Progenitor cell of endocrine pancreas (in vitro differentiated cells): ENCODE measurements at regions not wholly inside any gene's neighbourhood (a gene's known extent, or its start where the extent isn't known, plus 50 kb on each side); places are given as distances from the start of the nearest gene placed in this dataset.

Experiments
- DNase-seq: peaks from one replicate; pipeline ENCODE4 v3.0.0; 2021; ENCODE audit warnings: low spot score; ENCODE audit not compliant: unreplicated experiment
- H3K27ac Mint-ChIP-seq: 2 replicates; pipeline ENCODE4 v1.8.0; 2021; ENCODE audit warnings: mild to moderate bottlenecking, moderate library complexity, mixed read lengths
- H3K27me3 Mint-ChIP-seq: 2 replicates; pipeline ENCODE4 v1.8.0; 2021; ENCODE audit warnings: mixed read lengths
- H3K36me3 Mint-ChIP-seq: 2 replicates; pipeline ENCODE4 v1.8.0; 2022; ENCODE audit warnings: mixed read lengths; ENCODE audit not compliant: insufficient read depth
- H3K4me1 Mint-ChIP-seq: 2 replicates; pipeline ENCODE4 v1.8.0; 2021; ENCODE audit warnings: low read depth, mixed read lengths
- H3K4me3 Mint-ChIP-seq: 2 replicates; pipeline ENCODE4 v1.8.0; 2021; ENCODE audit warnings: low read depth, mild to moderate bottlenecking, moderate library complexity, mixed read lengths
- H3K9me3 Mint-ChIP-seq: 2 replicates; pipeline ENCODE4 v1.8.0; 2021; ENCODE audit warnings: low read depth, mixed read lengths
- TF ChIP-seq, protein P1 (sequence below): fragments of 200-600 bp; sonication (generic); IDR thresholded peaks from one replicate; pipeline ENCODE4 v1.5.0; 2021; ENCODE audit warnings: antibody characterized with exemption, mild to moderate bottlenecking; ENCODE audit not compliant: unreplicated experiment

GRCh38 chr7:84507529-84507928 lies 312.9 kb upstream of the SEMA3A start:
- H3K4me3 Mint-ChIP-seq = no peak overlapping the region
- peaks cover 6% of the 10 kb centered on the region for H3K4me1 Mint-ChIP-seq
- H3K27me3 Mint-ChIP-seq = no peaks in the 10 kb centered on the region
- no peaks in the 10 kb centered on the region for H3K9me3 Mint-ChIP-seq
- no peak for DNase-seq
- TF ChIP-seq, protein P1, sequence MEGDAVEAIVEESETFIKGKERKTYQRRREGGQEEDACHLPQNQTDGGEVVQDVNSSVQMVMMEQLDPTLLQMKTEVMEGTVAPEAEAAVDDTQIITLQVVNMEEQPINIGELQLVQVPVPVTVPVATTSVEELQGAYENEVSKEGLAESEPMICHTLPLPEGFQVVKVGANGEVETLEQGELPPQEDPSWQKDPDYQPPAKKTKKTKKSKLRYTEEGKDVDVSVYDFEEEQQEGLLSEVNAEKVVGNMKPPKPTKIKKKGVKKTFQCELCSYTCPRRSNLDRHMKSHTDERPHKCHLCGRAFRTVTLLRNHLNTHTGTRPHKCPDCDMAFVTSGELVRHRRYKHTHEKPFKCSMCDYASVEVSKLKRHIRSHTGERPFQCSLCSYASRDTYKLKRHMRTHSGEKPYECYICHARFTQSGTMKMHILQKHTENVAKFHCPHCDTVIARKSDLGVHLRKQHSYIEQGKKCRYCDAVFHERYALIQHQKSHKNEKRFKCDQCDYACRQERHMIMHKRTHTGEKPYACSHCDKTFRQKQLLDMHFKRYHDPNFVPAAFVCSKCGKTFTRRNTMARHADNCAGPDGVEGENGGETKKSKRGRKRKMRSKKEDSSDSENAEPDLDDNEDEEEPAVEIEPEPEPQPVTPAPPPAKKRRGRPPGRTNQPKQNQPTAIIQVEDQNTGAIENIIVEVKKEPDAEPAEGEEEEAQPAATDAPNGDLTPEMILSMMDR = no peak
- H3K27ac Mint-ChIP-seq = no peak overlapping the region
- H3K36me3 Mint-ChIP-seq = no peaks in the 10 kb centered on the region

DNA sequence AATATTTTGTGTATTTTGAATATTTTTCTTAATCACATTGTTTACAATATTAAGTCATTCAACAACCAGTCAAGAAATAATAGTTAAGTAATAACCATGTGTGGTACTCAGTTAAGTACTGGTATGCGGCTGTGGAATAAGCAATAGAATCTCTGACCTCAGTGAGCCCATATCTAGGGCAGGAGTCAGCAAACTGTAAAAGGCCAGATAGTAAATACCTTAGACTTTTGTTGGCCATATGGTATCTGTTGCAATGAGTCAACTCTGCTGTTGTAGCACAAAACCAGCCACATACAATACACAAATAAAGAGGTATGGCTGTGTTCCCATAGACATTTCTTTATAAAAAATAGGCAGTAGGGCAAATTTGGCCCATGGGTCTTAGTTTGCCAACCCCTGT lies 311.6 kb upstream of the SEMA3A start:
- DNase-seq = no peak
- no peaks in the 10 kb centered on the region for H3K27me3 Mint-ChIP-seq
- TF ChIP-seq, protein P1 = no peak
- H3K4me1 Mint-ChIP-seq = peaks cover 6% of the 10 kb centered on the region
- no peaks in the 10 kb centered on the region for H3K36me3 Mint-ChIP-seq
- H3K27ac Mint-ChIP-seq = no peak overlapping the region
- no peak overlapping the region for H3K4me3 Mint-ChIP-seq
- H3K9me3 Mint-ChIP-seq = no peaks in the 10 kb centered on the region

GRCh38 chr7:84502239-84502638 lies 307.6 kb upstream of the SEMA3A start:
- H3K36me3 Mint-ChIP-seq = no peaks in the 10 kb centered on the region
- H3K27ac Mint-ChIP-seq = no peak overlapping the region
- H3K4me1 Mint-ChIP-seq = no peaks in the 10 kb centered on the region
- TF ChIP-seq, protein P1 = no peak
- no peak overlapping the region for H3K4me3 Mint-ChIP-seq
- H3K9me3 Mint-ChIP-seq = no peaks in the 10 kb centered on the region
- no peak for DNase-seq
- no peaks in the 10 kb centered on the region for H3K27me3 Mint-ChIP-seq

DNA sequence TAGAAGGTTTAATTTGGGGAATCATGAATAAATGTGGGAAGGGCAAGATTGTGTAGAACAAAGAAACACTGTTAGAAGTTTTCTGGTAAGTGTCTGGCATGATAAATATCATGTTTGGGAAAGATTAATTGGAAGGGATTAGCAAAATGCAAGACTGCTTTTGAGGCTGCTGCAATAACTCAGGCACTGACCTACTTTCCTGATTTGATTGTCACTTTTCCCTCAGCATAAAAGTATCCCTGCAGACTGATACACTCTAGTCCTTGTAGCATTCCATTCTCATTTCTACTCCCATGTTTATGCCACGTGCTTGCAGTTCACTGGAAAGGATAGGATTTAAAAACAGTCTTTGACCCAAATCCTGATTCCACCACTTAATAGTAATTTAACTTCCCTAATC lies 303.3 kb upstream of the SEMA3A start:
- H3K4me1 Mint-ChIP-seq = no peaks in the 10 kb centered on the region
- TF ChIP-seq, protein P1 = no peak
- DNase-seq = no peak
- H3K9me3 Mint-ChIP-seq = no peaks in the 10 kb centered on the region
- H3K4me3 Mint-ChIP-seq = no peak overlapping the region
- no peaks in the 10 kb centered on the region for H3K27me3 Mint-ChIP-seq
- H3K36me3 Mint-ChIP-seq = no peaks in the 10 kb centered on the region
- H3K27ac Mint-ChIP-seq = no peak overlapping the region

DNA sequence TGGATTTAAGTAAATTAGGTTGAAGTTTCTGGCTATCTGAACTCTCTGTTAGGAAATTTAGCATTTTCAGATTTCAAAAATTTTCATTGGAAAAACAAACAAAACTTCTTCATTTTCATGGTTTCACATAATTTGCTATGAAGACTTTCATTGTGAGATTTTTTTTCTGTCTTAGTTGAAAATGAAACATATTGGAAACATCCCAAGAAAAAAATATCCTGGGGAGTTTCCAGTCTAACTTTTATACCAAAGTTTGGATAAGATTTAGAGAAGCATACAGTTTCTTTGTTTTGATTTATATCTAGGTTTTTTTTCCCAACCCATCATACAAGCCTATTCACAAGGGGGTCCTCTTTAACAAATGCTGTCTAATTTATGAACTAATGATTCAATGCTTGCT lies 300.5 kb upstream of the SEMA3A start:
- Mint-ChIP-seq H3K4me1 (peaks cover 2% of the 10 kb centered on the region), H3K27me3 (no peaks in the 10 kb centered on the region), H3K9me3 (no peaks in the 10 kb centered on the region), H3K27ac (no peak overlapping the region), H3K4me3 (no peak overlapping the region), H3K36me3 (no peaks in the 10 kb centered on the region)
- TF ChIP-seq, protein P1 = no peak
- DNase-seq = no peak
